Upper lobe of left lung (tissue), 4 donors: ENCODE measurements at regions not wholly inside any gene's neighbourhood (a gene's known extent, or its start where the extent isn't known, plus 50 kb on each side); places are given as distances from the start of the nearest gene placed in this dataset.

ENCODE experiments used
- CTCF ChIP-seq, 6 experiments: fragments of 450-650 bp in 4 of 6; fragments of 200-600 bp in 2 of 6; sonication (generic) in 2 of 6; IDR thresholded peaks; one replicate each; pipeline ENCODE4 v1.5.1; 2016 to 2019; ENCODE audit warnings: antibody characterized with exemption in 6 of 6
- EP300 ChIP-seq, 4 donors: sonication (generic); formaldehyde crosslinking; IDR thresholded peaks; one replicate each; pipeline ENCODE4 v1.5.1; 2017; ENCODE audit warnings: antibody characterized with exemption in 4 of 4, control low read depth in 2 of 4

GRCh38 chr10:128926711-128927110 lies 540.3 kb upstream of the MGMT start:
- TF ChIP-seq CTCF (IDR thresholded peaks at IDR 0.05) (no peak), EP300 (IDR thresholded peaks at IDR 0.05) (no peak)
